SW480 (cell line): ENCODE measurements at regions not wholly inside any gene's neighbourhood (a gene's known extent, or its start where the extent isn't known, plus 50 kb on each side); places are given as distances from the start of the nearest gene placed in this dataset.

ENCODE experiments used
- DNase-seq: peaks from one replicate; pipeline ENCODE4 v3.0.0-alpha.2; 2016; ENCODE audit warnings: low spot score

DNA sequence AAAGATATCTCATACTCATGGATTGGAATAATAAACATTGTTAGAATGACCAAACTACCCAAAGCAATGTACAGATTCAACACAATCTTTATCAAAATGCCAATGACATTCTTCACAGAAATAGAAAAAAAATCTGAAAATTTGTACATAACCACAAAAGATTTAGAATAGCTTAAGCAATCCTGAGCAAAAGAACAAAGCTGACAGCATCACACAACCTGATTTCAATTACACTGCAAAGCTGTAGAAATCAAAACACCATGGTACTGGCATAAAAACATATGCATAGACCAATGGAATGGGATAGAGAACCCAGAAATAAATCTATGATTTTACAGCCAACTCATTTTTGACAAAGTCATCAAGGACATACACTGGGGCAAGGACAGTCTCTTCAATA, 130.0 kb upstream of the TMEM72 start:
- no peak for DNase-seq

DNA sequence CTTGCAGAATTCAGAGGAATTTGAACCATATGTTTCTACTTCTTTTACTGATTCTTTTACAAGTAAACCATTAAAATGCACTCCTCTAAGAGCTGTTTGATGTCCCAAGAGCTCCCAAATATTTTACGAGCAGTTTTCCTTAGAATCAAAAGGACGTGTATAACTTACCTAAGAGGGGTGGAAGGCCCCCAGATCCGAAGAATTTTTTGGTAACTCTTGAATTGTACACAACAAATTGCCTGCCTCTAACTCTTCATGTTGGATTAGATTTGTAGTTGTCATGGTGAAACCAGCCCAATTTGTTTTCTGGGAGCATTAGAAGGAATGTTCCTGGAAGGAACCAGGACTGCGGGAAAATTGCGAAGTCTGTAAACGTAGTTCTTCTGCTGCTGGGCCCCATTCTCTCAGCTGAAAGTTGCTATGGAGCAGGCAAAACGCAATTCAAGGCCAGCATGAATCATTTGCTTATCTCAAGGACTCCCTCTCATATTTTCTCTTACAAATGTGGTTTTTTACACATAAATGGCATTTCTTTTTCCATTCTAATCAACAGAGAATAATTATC, 124.8 kb upstream of the TMEM72 start:
- no peak for DNase-seq

GRCh38 chr10:44787480-44788075, 123.6 kb upstream of the TMEM72 start:
- no peak for DNase-seq

- no peak for DNase-seq
These were observed 122.7 kb upstream of the TMEM72 start for GRCh38 chr10:44788147-44789129.

- DNase-seq, result no peak
These were observed 118.9 kb upstream of the TMEM72 start for GRCh38 chr10:44792119-44792775.

GRCh38 chr10:44799966-44800365, 111.2 kb upstream of the TMEM72 start:
- DNase-seq, result no peak

DNA sequence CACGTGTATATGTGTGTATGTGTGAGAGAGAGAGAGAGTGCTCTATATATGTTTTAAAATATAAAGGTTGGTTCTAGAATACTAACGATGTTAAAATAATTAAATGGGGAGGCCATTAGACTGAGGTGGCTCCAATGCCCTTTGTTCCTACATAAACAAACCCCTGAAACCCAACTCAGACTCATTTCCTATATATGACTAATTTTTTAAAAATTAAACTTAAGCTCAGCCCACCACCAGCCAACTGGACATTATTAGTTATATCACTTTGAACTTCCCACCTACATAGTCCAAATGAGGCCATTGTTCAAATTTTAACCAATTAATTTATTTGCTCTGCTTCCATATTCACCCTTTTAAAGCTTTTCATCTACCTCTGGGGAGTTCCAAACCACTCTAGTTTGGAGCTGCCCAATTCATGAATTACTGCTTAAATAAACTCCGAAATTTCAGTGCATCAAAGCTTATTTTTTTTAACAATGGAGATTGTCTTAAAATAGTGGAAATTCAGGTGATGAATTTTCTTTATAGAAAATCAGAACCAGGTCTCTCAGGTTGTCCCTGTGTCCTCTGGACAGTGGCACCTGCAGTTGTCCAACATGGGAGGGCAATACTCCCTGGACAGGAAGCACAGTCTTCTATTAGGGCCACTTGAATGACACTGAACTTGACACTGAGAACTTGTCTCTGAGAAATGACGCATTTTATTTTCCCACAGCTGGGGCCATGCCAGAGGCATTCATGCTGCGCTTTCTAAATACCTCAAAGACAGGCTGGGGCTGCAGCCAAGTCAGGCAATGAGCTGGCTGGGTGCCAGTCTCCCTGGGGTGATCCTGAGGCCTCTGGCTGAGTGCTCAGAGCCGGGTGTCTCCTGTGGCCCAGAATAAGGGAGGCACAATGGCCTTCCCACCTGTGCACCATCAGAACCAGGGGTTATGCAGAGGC, 109.5 kb upstream of the TMEM72 start:
- peak; percentile 4 for DNase-seq

GRCh38 chr10:44803862-44804261, 107.3 kb upstream of the TMEM72 start:
- DNase-seq, result no peak

GRCh38 chr10:44804661-44805060, 106.5 kb upstream of the TMEM72 start:
- no peak for DNase-seq

- DNase-seq, result no peak
These were observed 105.5 kb upstream of the TMEM72 start for GRCh38 chr10:44805466-44806210.

DNA sequence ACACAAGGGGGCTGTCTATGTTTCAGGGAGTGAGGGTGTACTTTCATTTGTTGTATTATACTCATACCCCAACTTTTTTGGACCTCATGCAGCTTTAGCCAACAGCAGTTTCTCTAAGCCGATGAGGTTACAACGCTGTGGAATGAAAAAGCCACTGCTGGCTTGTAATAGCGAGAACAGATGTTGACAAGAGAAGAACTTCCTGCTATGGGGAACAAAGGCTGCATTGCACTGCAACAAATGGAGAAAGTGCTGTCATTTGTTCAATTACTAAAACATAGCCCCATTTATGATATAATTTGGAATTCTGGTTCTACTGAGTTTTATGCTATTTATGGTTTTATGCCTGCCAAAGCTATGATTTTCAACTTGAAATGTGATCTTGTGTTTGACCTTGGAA, 104.2 kb upstream of the TMEM72 start:
- no peak for DNase-seq

- no peak for DNase-seq
These were observed 103.7 kb upstream of the TMEM72 start for GRCh38 chr10:44807451-44807850.

- DNase-seq, result no peak
These were observed 101.5 kb upstream of the TMEM72 start for GRCh38 chr10:44809647-44810046.

DNA sequence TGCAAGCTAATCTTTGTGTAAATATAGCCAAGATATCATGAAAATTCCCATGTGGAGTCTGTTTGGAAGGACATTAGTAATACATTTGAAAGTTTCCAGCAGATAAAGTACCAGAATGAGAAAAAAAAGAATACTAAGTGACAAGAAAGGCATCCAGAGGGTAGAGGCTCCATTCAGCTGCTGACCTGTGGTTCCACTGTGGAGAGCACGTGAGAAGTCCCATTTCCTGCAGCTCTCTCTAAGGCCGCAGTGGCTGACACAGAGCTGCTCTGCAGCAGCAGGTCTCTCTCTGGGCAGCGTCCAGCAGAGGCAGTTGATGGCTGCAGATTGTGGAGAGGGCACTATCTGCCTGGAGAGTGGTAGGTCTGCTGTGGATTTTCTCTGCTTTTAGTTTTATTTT, 100.1 kb upstream of the TMEM72 start:
- no peak for DNase-seq

- no peak for DNase-seq
These were observed 97.9 kb upstream of the TMEM72 start for GRCh38 chr10:44813201-44813600.

GRCh38 chr10:44814929-44815328, 96.2 kb upstream of the TMEM72 start:
- no peak for DNase-seq

GRCh38 chr10:44818041-44818649, 93.0 kb upstream of the TMEM72 start:
- no peak for DNase-seq

- no peak for DNase-seq
These were observed 92.4 kb upstream of the TMEM72 start for GRCh38 chr10:44818701-44819127.

DNA sequence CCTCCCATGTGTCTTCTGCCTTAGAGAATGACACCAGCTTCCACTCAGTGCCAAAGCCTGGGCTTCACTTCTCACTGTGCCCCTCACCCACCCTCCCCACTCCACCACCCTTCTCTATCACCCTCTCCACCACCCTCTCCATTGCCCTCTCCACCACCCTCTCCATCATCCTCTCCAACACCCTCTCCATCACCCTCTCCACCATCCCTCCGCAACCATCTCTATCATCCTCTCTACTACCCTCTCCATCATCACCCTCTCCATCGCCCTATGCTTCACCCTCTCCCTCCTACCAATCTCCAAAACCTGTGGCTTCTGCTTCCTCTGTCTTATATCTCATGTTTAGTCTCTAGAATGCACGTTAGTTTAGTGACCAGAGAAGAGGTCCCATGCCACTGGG, 91.0 kb upstream of the TMEM72 start:
- DNase-seq, result no peak

- DNase-seq, result no peak
These were observed 89.8 kb upstream of the TMEM72 start for GRCh38 chr10:44821290-44821689.
